GM18951 (cell line): ENCODE measurements at regions not wholly inside any gene's neighbourhood (a gene's known extent, or its start where the extent isn't known, plus 50 kb on each side); places are given as distances from the start of the nearest gene placed in this dataset.

Experiments
- POLR2A ChIP-seq: IDR thresholded peaks from 4 replicates; pipeline ENCODE4 v1.6.1; 2011; ENCODE audit warnings: mild to moderate bottlenecking; ENCODE audit not compliant: insufficient read length, insufficient read depth; ENCODE audit errors: extremely low read depth
- in situ Hi-C: fragments of 300-500 bp; cut with MboI; formaldehyde crosslinking; loops from one replicate; pipeline ENCODE4 v1.12.0; 2022; ENCODE audit warnings: low sequenced_read_pairs, mixed read lengths, inconsistent platforms; ENCODE audit not compliant: unreplicated experiment

GRCh38 chr20:20903773-20904500 lies 191.5 kb upstream of the RALGAPA2 start:
- TF ChIP-seq POLR2A = no peak

GRCh38 chr20:20897922-20898321 lies 185.5 kb upstream of the RALGAPA2 start:
- in situ Hi-C loops = no loop called here

More at GRCh38 chr20:20903773-20904500, 191.5 kb upstream of the RALGAPA2 start:
- in situ Hi-C loops = no loop called here

GRCh38 chr20:20897145-20897544 lies 184.7 kb upstream of the RALGAPA2 start:
- TF ChIP-seq POLR2A = no peak
- in situ Hi-C loops = no loop called here

More at GRCh38 chr20:20897922-20898321, 185.5 kb upstream of the RALGAPA2 start:
- TF ChIP-seq POLR2A = no peak

- in situ Hi-C loops = no loop called here
- TF ChIP-seq POLR2A = no peak
Observed at GRCh38 chr20:20896606-20897005, 184.2 kb upstream of the RALGAPA2 start.

- in situ Hi-C loops = no loop called here
- TF ChIP-seq POLR2A = no peak
Observed at GRCh38 chr20:20895537-20895936, 183.1 kb upstream of the RALGAPA2 start.

GRCh38 chr20:20894753-20895152 lies 182.3 kb upstream of the RALGAPA2 start:
- in situ Hi-C loops = no loop called here
- TF ChIP-seq POLR2A = no peak

- no peak for TF ChIP-seq POLR2A
- in situ Hi-C loops = no loop called here
Observed at GRCh38 chr20:20894280-20894679, 181.8 kb upstream of the RALGAPA2 start.

GRCh38 chr20:20892328-20892727 lies 179.9 kb upstream of the RALGAPA2 start:
- no peak for TF ChIP-seq POLR2A
- in situ Hi-C loops = no loop called here

GRCh38 chr20:20890751-20891150 lies 178.3 kb upstream of the RALGAPA2 start:
- in situ Hi-C loops = no loop called here
- no peak for TF ChIP-seq POLR2A

GRCh38 chr20:20888936-20889335 lies 176.5 kb upstream of the RALGAPA2 start:
- no peak for TF ChIP-seq POLR2A
- in situ Hi-C loops = no loop called here

GRCh38 chr20:20888266-20888656 lies 175.8 kb upstream of the RALGAPA2 start:
- in situ Hi-C loops = no loop called here
- TF ChIP-seq POLR2A = no peak

GRCh38 chr20:20887593-20888265 lies 175.3 kb upstream of the RALGAPA2 start:
- TF ChIP-seq POLR2A = no peak
- in situ Hi-C loops = no loop called here

- no peak for TF ChIP-seq POLR2A
- in situ Hi-C loops = no loop called here
Observed at GRCh38 chr20:20881808-20882207, 169.4 kb upstream of the RALGAPA2 start.

- in situ Hi-C loops = no loop called here
- no peak for TF ChIP-seq POLR2A
Observed at GRCh38 chr20:20877079-20877478, 164.6 kb upstream of the RALGAPA2 start.
